ENCODE measurements at regions not wholly inside any gene's neighbourhood (a gene's known extent, or its start where the extent isn't known, plus 50 kb on each side); places are given as distances from the start of the nearest gene placed in this dataset.

DNA sequence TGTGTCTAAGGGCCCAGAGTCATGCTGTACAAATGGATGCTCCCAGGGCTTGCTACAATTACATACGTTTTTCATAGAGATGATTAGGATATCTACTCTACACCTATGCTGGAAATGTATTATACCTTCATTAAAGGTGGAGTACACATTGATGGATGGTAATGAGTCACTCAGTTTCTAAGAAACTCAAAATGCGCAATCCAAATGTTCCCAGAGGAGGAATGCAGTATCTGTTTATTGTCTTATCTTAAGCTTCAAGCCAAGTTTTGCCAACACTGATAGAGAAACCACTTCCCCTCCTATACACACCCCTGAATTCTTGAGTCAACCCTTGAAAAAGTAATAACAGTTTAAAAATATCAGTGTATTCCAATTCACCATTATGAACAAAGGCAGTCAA is 266.6 kb upstream of the FAR2 start:
- no peak for DNase-seq (ENCODE audit: low spot score)

DNA sequence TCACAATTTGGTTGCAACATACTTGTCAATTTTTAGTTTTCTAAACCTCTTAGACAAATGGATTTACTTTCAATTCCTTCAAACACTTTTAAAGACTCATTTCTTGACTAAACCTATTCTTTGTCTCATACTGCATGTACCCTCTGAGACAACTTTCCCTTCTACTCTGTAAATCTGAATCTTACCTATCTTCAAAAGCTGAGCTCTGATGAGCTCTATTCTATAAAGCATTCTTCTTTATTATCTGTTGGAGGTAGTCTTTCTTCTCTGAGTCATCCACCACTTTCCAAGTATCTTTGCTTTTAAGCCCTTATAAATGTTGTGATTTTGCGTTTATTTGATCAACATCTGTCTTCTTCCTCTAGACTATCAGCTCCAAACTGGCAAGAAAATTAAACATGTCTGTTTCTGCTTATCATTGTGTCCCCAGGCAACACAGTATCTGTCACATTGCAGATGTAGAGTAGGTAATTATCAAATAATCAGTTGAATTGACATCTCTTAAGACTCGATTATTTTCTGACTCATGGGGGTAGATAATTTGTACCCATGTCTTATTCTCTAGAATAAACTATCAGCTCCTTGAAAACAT is 265.6 kb upstream of the FAR2 start:
- DNase-seq (ENCODE audit: low spot score), result no peak

- DNase-seq (ENCODE audit: low spot score), result no peak
Observed at GRCh38 chr12:28884904-28885679, 264.0 kb upstream of the FAR2 start.

GRCh38 chr12:28885928-28886327 is 263.1 kb upstream of the FAR2 start:
- DNase-seq (ENCODE audit: low spot score), result no peak

GRCh38 chr12:28887461-28887990 is 261.6 kb upstream of the FAR2 start:
- DNase-seq (ENCODE audit: low spot score), result no peak

- no peak for DNase-seq (ENCODE audit: low spot score)
Observed at GRCh38 chr12:28890664-28891063, 258.4 kb upstream of the FAR2 start.

- no peak for DNase-seq (ENCODE audit: low spot score)
Observed at GRCh38 chr12:28891126-28891525, 258.0 kb upstream of the FAR2 start.

DNA sequence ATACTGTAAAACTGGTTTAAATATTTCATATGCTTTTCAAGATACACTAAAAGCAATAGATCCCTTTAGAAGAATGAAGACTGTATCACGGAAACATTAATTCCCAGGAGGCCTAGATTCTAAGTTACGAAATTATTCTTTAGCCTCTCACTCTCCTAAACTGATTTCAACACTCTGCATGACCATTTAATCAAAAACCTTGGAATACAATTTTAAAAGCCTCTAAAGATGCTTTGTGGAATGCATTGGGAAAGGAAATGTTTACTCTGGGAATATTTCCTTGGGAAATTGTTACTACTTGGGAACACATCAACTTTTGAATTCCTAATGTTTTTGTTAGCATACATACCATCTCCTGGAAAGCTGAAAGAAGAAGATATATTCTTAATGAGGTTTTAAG is 255.7 kb upstream of the FAR2 start:
- no peak for DNase-seq (ENCODE audit: low spot score)

GRCh38 chr12:28893856-28894255 is 255.2 kb upstream of the FAR2 start:
- DNase-seq (ENCODE audit: low spot score), result no peak

DNA sequence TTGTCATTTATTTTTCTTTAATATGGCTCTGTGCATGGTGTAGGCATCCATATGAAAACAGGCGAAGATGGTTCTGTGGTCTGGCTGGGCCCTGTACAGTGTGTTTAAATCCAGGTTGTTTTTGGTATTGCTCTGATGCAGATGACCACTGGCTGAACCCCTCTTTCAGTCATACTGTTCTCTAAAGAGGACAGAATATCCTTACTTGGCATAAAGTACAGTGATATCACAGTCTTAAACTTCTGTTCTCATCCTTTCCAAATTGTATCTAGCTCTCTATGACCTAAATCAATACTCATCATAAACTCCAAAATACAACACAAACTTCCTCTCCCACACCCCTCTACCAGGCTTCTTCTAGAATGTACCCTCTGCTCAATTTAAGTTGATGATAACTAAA is 252.7 kb upstream of the FAR2 start:
- no peak for DNase-seq (ENCODE audit: low spot score)

DNA sequence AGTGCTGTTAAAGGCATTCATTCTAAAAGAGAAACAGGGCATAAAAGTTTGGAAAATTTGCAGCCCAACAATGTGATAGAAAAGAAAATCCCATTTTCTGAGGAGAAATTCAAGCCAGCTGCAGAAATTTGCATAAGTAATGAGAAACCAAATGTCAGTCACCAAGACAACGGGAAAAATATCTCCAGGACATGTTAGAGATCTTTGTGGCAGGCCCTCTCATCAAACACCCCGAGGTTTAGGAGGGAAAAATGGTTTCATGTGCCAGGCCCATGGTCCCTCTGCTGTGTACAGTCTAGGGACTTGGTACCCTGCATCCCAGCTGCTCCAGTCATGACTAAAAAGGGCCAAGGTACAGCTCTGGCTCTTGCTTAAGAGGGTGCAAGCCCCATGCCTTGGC is 251.0 kb upstream of the FAR2 start:
- DNase-seq (ENCODE audit: low spot score), result no peak

- DNase-seq (ENCODE audit: low spot score), result no peak
Observed at GRCh38 chr12:28899951-28900350, 249.1 kb upstream of the FAR2 start.

DNA sequence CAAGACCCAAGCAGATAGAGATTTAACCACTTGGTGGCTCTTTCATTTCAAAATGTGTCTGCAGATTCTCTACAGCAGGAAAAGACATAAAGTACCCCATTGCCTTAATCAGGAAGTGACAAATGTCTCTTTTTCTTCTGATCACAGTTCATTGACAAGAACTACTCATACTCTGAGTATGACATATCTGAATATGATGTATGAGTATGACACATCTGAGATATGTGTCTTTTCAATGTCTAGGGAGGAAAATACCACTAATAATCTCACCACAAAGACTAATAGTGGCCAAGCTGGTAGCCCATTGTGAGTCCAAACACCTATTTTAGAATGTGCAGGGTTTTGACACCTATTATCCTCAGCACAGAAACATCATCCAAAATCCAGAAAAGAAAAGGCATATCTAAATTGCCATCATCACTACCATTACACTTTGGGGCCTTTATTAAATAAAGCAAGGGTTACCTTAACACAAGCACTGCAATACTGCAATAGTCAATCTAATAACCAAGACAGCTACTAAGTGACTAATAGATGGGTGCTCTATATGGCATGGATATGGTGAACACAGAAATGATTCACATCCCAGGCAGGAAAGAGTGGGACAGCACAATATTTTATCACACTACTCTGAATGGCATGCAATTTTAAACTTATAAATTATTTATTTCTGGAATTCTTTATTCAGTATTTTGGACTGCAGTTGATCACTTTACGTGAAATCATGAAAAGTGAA is 243.7 kb upstream of the FAR2 start:
- no peak for DNase-seq (ENCODE audit: low spot score)

DNA sequence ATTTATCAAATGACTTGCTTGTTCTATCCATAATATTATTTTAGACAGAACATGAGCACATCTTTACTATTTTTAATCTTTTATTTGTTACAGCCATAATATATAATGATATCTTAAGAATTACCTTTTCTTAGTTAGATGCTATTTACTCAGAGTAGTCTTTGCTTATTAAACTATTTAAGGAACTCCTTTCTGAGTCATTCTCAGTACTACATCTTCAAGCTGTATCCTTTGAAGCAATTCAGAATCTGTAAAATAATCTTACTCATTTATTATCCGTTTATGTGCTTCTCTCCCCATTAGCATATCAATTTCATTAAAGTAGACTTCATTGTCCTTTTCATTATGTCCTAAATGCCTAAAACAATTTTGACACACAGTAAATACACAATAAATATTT is 240.4 kb upstream of the FAR2 start:
- no peak for DNase-seq (ENCODE audit: low spot score)

GRCh38 chr12:28909291-28909690 is 239.8 kb upstream of the FAR2 start:
- DNase-seq (ENCODE audit: low spot score), result no peak

DNA sequence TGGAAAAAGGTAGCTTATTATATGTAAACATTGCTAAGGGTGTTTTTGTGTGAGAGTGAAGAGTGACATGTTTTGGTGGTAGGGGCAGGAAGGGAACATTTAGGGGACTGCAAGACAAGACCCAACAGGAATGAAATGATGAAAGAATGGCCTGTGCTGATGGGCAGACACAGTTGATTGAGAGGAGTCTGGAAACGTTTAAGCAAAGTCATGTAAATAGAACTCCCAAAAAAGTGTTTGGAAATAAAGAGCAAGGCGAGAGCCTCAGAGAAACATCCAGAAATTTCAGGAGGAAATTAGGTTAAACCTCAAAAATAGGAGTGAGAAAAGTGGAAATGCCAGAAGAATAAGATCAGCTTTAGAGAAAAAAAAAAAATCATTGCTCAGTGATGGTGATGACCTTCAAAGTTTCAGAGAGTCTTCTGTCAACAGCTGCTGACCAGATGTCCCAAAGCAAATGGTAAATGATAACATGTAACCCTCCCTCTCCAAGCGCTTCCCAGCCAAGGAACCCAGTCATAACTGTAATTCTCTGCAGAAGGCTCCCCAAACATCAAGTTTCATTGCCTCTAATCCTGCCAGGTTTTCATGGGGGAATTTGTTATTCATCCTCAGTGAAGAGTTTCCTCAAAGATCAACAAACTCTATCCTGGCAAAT is 223.2 kb upstream of the FAR2 start:
- DNase-seq (ENCODE audit: low spot score), result no peak

- no peak for DNase-seq (ENCODE audit: low spot score)
Observed at GRCh38 chr12:28930704-28931103, 218.4 kb upstream of the FAR2 start.

GRCh38 chr12:28933176-28933575 is 215.9 kb upstream of the FAR2 start:
- no peak for DNase-seq (ENCODE audit: low spot score)

DNA sequence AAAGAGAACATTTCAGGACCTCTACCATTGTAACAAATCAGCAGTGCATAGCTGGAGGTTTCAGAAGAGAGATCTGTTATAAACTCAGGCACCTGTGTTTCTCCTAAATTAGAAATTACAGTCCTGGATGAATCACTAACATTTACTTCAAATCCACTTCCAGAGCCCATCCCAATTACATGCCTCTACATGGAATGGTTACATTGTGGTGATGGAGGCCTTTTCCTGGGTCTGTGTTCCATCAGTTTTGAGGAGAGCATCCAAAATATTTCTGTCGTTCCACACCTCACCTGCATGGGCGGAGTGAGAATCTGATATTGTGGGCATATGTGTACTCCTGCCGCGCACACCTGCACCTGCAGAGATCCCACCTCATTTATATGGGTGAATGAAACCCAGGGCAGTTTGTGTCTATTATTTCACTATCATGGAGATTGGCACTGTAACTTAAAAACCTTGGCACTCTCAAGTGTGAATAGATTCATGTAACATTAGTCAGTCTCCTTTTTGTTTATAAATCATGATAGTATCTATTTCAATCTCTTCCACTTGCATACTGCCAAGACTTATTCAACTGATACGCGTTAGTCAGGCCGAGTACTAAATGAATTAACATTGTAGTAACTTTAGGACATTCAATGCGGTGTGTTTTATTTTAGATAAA is 215.1 kb upstream of the FAR2 start:
- no peak for DNase-seq (ENCODE audit: low spot score)

DNA sequence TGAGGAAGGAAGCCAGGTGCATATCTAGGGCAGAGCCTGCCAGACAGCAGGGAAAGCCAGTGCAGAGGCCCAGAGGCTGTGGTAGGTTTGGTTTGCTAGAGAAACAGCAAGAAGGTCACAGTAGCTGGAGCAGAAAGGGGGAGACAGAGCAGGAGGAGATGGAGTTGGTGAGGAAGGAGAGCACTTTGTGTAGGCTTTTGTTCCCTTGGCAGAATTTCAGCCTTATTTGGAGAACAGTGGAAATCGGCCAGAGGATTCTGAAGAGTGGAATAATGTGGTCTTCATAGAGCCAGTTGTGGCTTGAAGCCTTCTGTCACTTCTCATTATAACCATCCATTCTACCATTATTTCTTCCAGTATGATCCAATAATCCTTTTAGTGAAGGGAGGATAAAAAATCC is 212.9 kb upstream of the FAR2 start:
- no peak for DNase-seq (ENCODE audit: low spot score)

DNA sequence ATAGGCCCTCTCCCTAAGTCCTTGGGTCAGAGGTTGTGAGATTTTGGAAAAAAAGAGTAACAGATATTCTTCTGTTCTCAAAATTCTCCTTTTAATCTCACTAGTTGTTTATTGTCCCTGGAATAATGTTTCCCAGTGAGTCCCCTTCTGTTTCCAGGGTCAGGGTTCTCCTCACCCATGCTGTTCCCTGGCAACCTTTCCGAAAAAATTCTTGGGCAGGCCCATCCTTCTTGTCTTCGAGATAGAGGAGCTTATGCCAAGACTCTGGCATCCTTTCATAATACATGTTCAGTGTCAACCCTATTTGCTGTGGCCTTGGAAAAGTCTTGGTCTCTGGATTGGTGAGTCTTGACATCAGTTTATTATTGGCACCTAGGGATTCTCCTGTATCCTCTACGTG is 212.4 kb upstream of the FAR2 start:
- no peak for DNase-seq (ENCODE audit: low spot score)

- no peak for DNase-seq (ENCODE audit: low spot score)
Observed at GRCh38 chr12:28937196-28937595, 211.9 kb upstream of the FAR2 start.
